Endothelial cell of umbilical vein (primary cell): ENCODE measurements at regions not wholly inside any gene's neighbourhood (a gene's known extent, or its start where the extent isn't known, plus 50 kb on each side); places are given as distances from the start of the nearest gene placed in this dataset.

Experiments used
- CTCF ChIP-seq, 2 donors: IDR thresholded peaks; 1 replicate in 1 of 2; 2 replicates in 1 of 2; pipeline ENCODE4 v1.5.1; 2011; ENCODE audit warnings: low read length in 2 of 2, mild to moderate bottlenecking in 2 of 2, moderate library complexity in 2 of 2, control low read depth in 1 of 2, inconsistent platforms in 1 of 2, low read depth in 1 of 2; ENCODE audit not compliant: insufficient read depth in 1 of 2; ENCODE audit errors: extremely low read depth in 1 of 2
- POLR2AphosphoS5 ChIP-seq: IDR thresholded peaks from 2 replicates; pipeline ENCODE4 v1.6.1; 2012; ENCODE audit warnings: low read depth, mild to moderate bottlenecking, control low read depth, low read length, moderate library complexity; ENCODE audit not compliant: insufficient read depth

GRCh38 chr6:90982051-90982450, 395.2 kb upstream of the MAP3K7 start:
- TF ChIP-seq CTCF (IDR thresholded peaks at IDR 0.05; ENCODE audit: extremely low read depth in 1 of 2, insufficient read depth in 1 of 2, low read depth in 1 of 2, low read length in 2 of 2), result no peak
- TF ChIP-seq POLR2AphosphoS5, result no peak
